Immature natural killer cell (primary cell): ENCODE measurements at regions not wholly inside any gene's neighbourhood (a gene's known extent, or its start where the extent isn't known, plus 50 kb on each side); places are given as distances from the start of the nearest gene placed in this dataset.

Experiments
- DNase-seq, 3 donors: peaks; one replicate each; pipeline ENCODE4 v3.0.0; 2022; ENCODE audit warnings: mixed read lengths in 1 of 3
- H3K27ac Mint-ChIP-seq, 6 donors: one replicate each; pipeline ENCODE4 v1.8.0; 2020; ENCODE audit warnings: mixed read lengths in 6 of 6, mild to moderate bottlenecking in 5 of 6, inconsistent platforms in 4 of 6, moderate library complexity in 3 of 6
- H3K27me3 Mint-ChIP-seq, 3 donors: one replicate each; pipeline ENCODE4 v1.8.0; 2020 to 2021; ENCODE audit warnings: low read depth in 3 of 3, mild to moderate bottlenecking in 3 of 3, mixed read lengths in 3 of 3, moderate library complexity in 3 of 3, inconsistent platforms in 1 of 3
- H3K36me3 Mint-ChIP-seq, 3 donors: one replicate each; pipeline ENCODE4 v1.8.0; 2020; ENCODE audit warnings: mixed read lengths in 3 of 3, inconsistent platforms in 2 of 3, mild to moderate bottlenecking in 2 of 3
- H3K4me1 Mint-ChIP-seq, 2 donors: one replicate each; pipeline ENCODE4 v1.8.0; 2020; ENCODE audit warnings: inconsistent platforms in 2 of 2, mild to moderate bottlenecking in 2 of 2, mixed read lengths in 2 of 2, moderate library complexity in 1 of 2
- H3K4me3 Mint-ChIP-seq, 5 donors: one replicate each; pipeline ENCODE4 v1.8.0; 2020; ENCODE audit warnings: mild to moderate bottlenecking in 5 of 5, mixed read lengths in 5 of 5, inconsistent platforms in 3 of 5, moderate library complexity in 3 of 5
- H3K9me3 Mint-ChIP-seq, 6 donors: one replicate each; pipeline ENCODE4 v1.8.0; 2020; ENCODE audit warnings: mild to moderate bottlenecking in 6 of 6, mixed read lengths in 6 of 6, inconsistent platforms in 4 of 6, moderate library complexity in 3 of 6

GRCh38 chr18:39661856-39662366 lies 2096.3 kb upstream of the CELF4 start:
- Mint-ChIP-seq H3K27me3 (peaks cover 0 to 1% (median 0%) of the 10 kb centered on the region in 3 donors), H3K9me3 (peaks cover 4 to 37% (median 18%) of the 10 kb centered on the region in 6 donors), H3K27ac (no peak overlapping the region), H3K4me1 (no peaks in the 10 kb centered on the region), H3K4me3 (no peak overlapping the region), H3K36me3 (no peaks in the 10 kb centered on the region)
- DNase-seq, result no peak

DNA sequence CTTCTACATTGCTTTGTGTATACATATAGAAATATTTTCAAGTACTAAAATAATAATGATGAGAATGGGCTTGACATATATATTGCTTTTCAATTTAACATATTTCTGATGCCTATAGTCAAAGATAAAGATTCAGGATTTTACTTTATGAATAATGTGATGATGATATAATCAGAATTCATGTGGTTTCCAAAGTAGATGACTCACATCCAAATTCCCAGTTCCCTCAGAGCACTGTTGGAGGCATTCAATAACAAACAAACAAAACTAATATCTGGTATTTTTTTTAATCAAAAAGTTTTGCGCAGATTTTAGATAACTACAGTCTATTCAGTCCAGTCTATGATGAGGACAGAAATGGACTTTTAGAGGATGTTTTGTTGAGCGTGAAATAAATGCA lies 2094.5 kb upstream of the CELF4 start:
- DNase-seq, result no peak
- Mint-ChIP-seq H3K27me3 (peaks cover 0 to 1% (median 0%) of the 10 kb centered on the region in 3 donors), H3K9me3 (peaks cover 4 to 31% (median 19%) of the 10 kb centered on the region in 6 donors), H3K4me3 (no peak overlapping the region), H3K27ac (no peak overlapping the region), H3K36me3 (no peaks in the 10 kb centered on the region), H3K4me1 (no peaks in the 10 kb centered on the region)

GRCh38 chr18:39655341-39655740 lies 2089.7 kb upstream of the CELF4 start:
- H3K4me3 Mint-ChIP-seq, result no peak overlapping the region
- no peaks in the 10 kb centered on the region for H3K27me3 Mint-ChIP-seq
- no peak for DNase-seq
- H3K9me3 Mint-ChIP-seq, result peaks cover 2 to 43% (median 10%) of the 10 kb centered on the region in 6 donors
- H3K4me1 Mint-ChIP-seq, result no peaks in the 10 kb centered on the region
- no peaks in the 10 kb centered on the region for H3K36me3 Mint-ChIP-seq
- no peak overlapping the region for H3K27ac Mint-ChIP-seq

GRCh38 chr18:39653221-39653620 lies 2087.6 kb upstream of the CELF4 start:
- Mint-ChIP-seq H3K9me3 (peaks cover 4 to 30% (median 11%) of the 10 kb centered on the region in 6 donors), H3K4me1 (no peaks in the 10 kb centered on the region), H3K4me3 (no peak overlapping the region), H3K27ac (no peak overlapping the region), H3K27me3 (peaks cover 0 to 1% (median 0%) of the 10 kb centered on the region in 3 donors), H3K36me3 (no peaks in the 10 kb centered on the region)
- no peak for DNase-seq

GRCh38 chr18:39648616-39649015 lies 2083.0 kb upstream of the CELF4 start:
- no peak overlapping the region for H3K27ac Mint-ChIP-seq
- peaks cover 5 to 28% (median 16%) of the 10 kb centered on the region in 6 donors for H3K9me3 Mint-ChIP-seq
- no peak for DNase-seq
- H3K4me1 Mint-ChIP-seq, result no peaks in the 10 kb centered on the region
- no peaks in the 10 kb centered on the region for H3K36me3 Mint-ChIP-seq
- no peak overlapping the region for H3K4me3 Mint-ChIP-seq
- H3K27me3 Mint-ChIP-seq, result peaks cover 0 to 1% (median 0%) of the 10 kb centered on the region in 3 donors

GRCh38 chr18:39647627-39648534 lies 2082.3 kb upstream of the CELF4 start:
- no peak for DNase-seq
- Mint-ChIP-seq H3K36me3 (no peaks in the 10 kb centered on the region), H3K4me3 (no peak overlapping the region), H3K27ac (no peak overlapping the region), H3K27me3 (peaks cover 0 to 1% (median 0%) of the 10 kb centered on the region in 3 donors), H3K9me3 (peaks cover 5 to 26% (median 16%) of the 10 kb centered on the region in 6 donors), H3K4me1 (no peaks in the 10 kb centered on the region)

DNA sequence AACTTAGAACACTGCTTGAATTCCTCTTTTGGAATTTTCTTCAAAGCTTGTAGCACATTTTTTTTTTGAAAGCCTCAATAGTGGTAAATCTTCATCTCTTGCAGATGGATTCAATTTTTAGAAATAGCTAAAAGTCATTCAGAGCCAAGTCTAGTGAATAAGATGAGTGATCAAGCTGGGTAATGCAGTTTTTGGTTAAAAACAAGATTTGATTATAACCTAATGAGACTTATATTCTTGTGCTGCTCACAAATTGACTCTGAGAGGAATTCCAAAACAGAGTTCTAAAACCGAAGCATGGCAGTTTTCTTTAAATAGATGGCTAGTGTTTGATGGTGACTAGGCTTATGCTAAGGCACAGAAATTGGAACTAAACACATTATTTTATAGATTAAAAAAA lies 2072.6 kb upstream of the CELF4 start:
- no peak for DNase-seq
- no peak overlapping the region for H3K27ac Mint-ChIP-seq
- H3K9me3 Mint-ChIP-seq, result peaks cover 3 to 48% (median 16%) of the 10 kb centered on the region in 6 donors
- peaks cover 0 to 4% (median 4%) of the 10 kb centered on the region in 3 donors for H3K36me3 Mint-ChIP-seq
- H3K4me1 Mint-ChIP-seq, result no peaks in the 10 kb centered on the region
- peaks cover 0 to 4% (median 2%) of the 10 kb centered on the region in 3 donors for H3K27me3 Mint-ChIP-seq
- no peak overlapping the region for H3K4me3 Mint-ChIP-seq

DNA sequence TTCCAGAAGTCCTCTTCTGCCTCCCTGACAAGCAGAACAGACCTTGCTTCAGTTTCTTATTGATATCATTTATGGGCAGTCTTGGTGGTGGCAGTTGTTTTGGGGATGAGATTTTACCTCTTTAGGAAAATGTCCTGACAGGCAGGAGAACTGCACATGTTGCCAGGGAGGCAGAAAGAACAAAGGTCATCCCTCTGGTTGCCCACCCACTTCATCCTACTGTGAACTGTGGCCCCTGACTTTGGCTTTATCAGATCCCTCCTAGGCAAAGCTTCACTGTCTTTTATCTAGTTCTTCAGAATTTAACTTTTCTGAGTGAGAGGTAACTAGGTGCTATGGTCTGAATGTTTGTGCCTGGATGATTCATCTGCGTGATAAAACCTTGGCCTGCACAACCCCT lies 2071.3 kb upstream of the CELF4 start:
- no peak for DNase-seq
- no peak overlapping the region for H3K27ac Mint-ChIP-seq
- no peaks in the 10 kb centered on the region for H3K4me1 Mint-ChIP-seq
- H3K36me3 Mint-ChIP-seq, result peaks cover 0 to 4% (median under 1%) of the 10 kb centered on the region in 3 donors
- H3K9me3 Mint-ChIP-seq, result peaks cover 3 to 44% (median 14%) of the 10 kb centered on the region in 6 donors
- no peak overlapping the region for H3K4me3 Mint-ChIP-seq
- H3K27me3 Mint-ChIP-seq, result peaks cover 0 to 4% (median 2%) of the 10 kb centered on the region in 3 donors

- H3K27me3 Mint-ChIP-seq, result peaks cover 0 to 2% (median 2%) of the 10 kb centered on the region in 3 donors
- H3K4me3 Mint-ChIP-seq, result no peak overlapping the region
- DNase-seq, result no peak
- no peaks in the 10 kb centered on the region for H3K4me1 Mint-ChIP-seq
- no peaks in the 10 kb centered on the region for H3K36me3 Mint-ChIP-seq
- no peak overlapping the region for H3K27ac Mint-ChIP-seq
- peaks cover 3 to 43% (median 11%) of the 10 kb centered on the region in 6 donors for H3K9me3 Mint-ChIP-seq
Measured at GRCh38 chr18:39635966-39636365, 2070.4 kb upstream of the CELF4 start.

- H3K4me1 Mint-ChIP-seq, result no peaks in the 10 kb centered on the region
Measured at GRCh38 chr18:39635192-39635591, 2069.6 kb upstream of the CELF4 start.

DNA sequence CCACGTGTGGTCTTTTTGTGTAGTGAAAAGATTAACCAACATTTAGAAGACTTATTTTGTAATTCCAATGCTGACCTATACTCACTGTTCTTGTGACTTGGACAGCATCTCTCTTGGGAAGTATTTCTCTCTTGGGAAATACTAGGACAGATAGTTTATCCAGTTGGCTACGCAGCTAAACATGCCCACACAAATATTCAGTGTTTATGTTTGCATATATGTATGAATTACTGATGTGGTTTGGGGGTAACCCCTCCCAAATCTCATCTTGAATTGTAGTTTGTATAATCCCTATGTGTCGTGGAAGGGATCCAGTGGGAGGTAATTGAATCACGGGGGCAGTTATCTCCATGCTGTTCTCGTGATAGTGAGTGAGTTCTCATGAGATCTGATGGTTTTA lies 2062.3 kb upstream of the CELF4 start:
- peaks cover 0 to 1% (median 0%) of the 10 kb centered on the region in 3 donors for H3K27me3 Mint-ChIP-seq
- no peak overlapping the region for H3K27ac Mint-ChIP-seq
- no peak overlapping the region for H3K4me3 Mint-ChIP-seq
- H3K36me3 Mint-ChIP-seq, result no peaks in the 10 kb centered on the region
- peaks cover 0 to 35% (median 14%) of the 10 kb centered on the region in 6 donors for H3K9me3 Mint-ChIP-seq
- DNase-seq, result no peak
- H3K4me1 Mint-ChIP-seq, result no peaks in the 10 kb centered on the region

More at GRCh38 chr18:39635192-39635591, 2069.6 kb upstream of the CELF4 start:
- peaks cover 3 to 44% (median 10%) of the 10 kb centered on the region in 6 donors for H3K9me3 Mint-ChIP-seq
- H3K4me3 Mint-ChIP-seq, result no peak overlapping the region
- H3K27me3 Mint-ChIP-seq, result peaks cover 0 to 2% (median 0%) of the 10 kb centered on the region in 3 donors
- no peaks in the 10 kb centered on the region for H3K36me3 Mint-ChIP-seq
- no peak overlapping the region for H3K27ac Mint-ChIP-seq
- no peak for DNase-seq

DNA sequence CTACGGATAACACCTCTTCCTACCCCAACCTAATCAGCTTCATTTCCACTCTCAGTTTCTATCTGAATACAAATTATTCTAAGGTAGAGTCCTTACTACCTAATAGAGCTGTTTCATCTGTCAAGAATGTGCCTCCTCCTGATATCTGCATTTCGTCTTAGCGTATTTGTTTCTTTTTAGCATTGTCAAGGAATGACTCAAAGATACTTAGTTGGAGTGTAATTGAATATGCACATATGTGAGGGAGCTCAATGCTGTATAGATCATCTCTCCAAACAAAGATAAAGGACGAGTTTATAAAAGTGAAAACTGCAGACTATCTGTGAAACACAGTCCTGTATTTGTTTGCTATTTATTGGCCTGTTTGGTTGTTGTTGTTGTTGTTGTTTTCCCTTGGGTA lies 2059.4 kb upstream of the CELF4 start:
- Mint-ChIP-seq H3K4me1 (no peaks in the 10 kb centered on the region), H3K27ac (no peak overlapping the region), H3K27me3 (peaks cover 0 to 1% (median 0%) of the 10 kb centered on the region in 3 donors), H3K4me3 (no peak overlapping the region), H3K36me3 (no peaks in the 10 kb centered on the region), H3K9me3 (peaks cover 0 to 48% (median 13%) of the 10 kb centered on the region in 6 donors)
- DNase-seq, result no peak

DNA sequence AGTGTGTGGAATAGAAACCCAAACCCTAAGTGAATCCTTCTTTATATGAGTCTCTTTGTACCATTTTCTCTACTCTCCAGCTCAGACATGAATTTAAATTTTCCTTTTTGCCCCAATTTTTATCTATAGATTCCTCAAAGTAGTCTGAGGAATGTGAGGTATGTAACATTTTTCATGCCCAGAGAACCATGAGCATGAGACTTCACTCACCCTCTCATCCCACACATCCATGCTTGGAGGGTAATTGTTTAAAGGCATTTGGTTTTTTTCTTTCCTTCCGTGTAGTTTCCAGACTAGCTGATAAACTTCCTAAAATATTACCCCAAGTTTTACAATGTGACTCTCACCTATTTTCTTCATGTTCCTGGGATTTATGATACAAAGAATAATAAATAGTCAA lies 2056.8 kb upstream of the CELF4 start:
- no peak overlapping the region for H3K27ac Mint-ChIP-seq
- peaks cover 0 to 4% (median 0%) of the 10 kb centered on the region in 3 donors for H3K36me3 Mint-ChIP-seq
- no peaks in the 10 kb centered on the region for H3K4me1 Mint-ChIP-seq
- no peak for DNase-seq
- no peaks in the 10 kb centered on the region for H3K27me3 Mint-ChIP-seq
- peaks cover 0 to 50% (median 16%) of the 10 kb centered on the region in 6 donors for H3K9me3 Mint-ChIP-seq
- H3K4me3 Mint-ChIP-seq, result no peak overlapping the region

- H3K27ac Mint-ChIP-seq, result no peak overlapping the region
- H3K36me3 Mint-ChIP-seq, result peaks cover 0 to 4% (median 0%) of the 10 kb centered on the region in 3 donors
- H3K4me1 Mint-ChIP-seq, result no peaks in the 10 kb centered on the region
- DNase-seq, result no peak
- no peak overlapping the region for H3K4me3 Mint-ChIP-seq
- peaks cover 3 to 56% (median 20%) of the 10 kb centered on the region in 6 donors for H3K9me3 Mint-ChIP-seq
- H3K27me3 Mint-ChIP-seq, result no peaks in the 10 kb centered on the region
Measured at GRCh38 chr18:39620551-39621168, 2055.1 kb upstream of the CELF4 start.
